Activated naive CD8-positive, alpha-beta T cell treated with anti-CD3 and anti-CD28 coated beads for 36 hours (primary cell): ENCODE measurements at regions not wholly inside any gene's neighbourhood (a gene's known extent, or its start where the extent isn't known, plus 50 kb on each side); places are given as distances from the start of the nearest gene placed in this dataset.

ENCODE experiments used
- DNase-seq: peaks from one replicate; pipeline ENCODE4 v3.0.0; 2021
- H3K27ac Mint-ChIP-seq: one replicate; pipeline ENCODE4 v1.8.0; 2022; ENCODE audit warnings: mild to moderate bottlenecking, moderate library complexity, mixed read lengths
- H3K27me3 Mint-ChIP-seq: one replicate; pipeline ENCODE4 v1.8.0; 2022; ENCODE audit warnings: mild to moderate bottlenecking, mixed read lengths
- H3K36me3 Mint-ChIP-seq: one replicate; pipeline ENCODE4 v1.8.0; 2021; ENCODE audit warnings: mild to moderate bottlenecking, mixed read lengths
- H3K4me1 Mint-ChIP-seq: one replicate; pipeline ENCODE4 v1.8.0; 2021; ENCODE audit warnings: mixed read lengths
- H3K4me3 Mint-ChIP-seq: one replicate; pipeline ENCODE4 v1.8.0; 2022; ENCODE audit warnings: mild to moderate bottlenecking, moderate library complexity, mixed read lengths
- H3K9me3 Mint-ChIP-seq: one replicate; pipeline ENCODE4 v1.8.0; 2022; ENCODE audit warnings: mixed read lengths

DNA sequence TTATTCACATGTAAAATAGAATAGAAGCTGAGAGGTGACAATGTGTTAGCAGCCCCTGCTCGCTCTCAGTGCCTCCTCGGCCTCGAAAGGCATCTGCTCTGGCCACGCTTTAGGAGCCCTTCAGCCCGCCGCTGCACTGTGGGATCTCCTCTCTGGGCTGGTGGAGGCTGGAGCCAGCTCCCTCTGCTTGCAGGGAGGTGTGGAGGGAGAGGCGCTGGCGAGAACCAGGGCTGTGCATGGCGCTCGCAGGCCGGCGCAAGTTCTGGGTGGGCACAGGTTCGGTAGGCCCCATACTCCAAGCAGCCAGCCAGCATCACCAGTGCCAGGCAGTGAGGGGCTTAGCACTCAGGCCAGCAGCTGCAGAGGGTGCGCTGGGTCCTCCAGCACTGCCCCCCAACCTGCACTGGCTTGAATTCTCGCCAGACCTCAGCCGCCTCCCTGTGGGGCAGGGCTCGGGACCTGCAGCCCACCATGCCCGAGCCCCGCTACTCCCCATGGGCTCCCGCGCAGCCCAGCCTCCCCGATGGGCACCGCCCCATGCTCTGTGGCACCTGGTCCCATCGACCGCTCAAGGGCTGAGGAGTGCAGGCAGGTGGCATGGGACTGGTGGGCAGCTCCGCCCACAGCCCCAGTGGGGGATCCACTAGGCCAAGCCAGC, 1346.7 kb upstream of the IGFBP7 start:
- no peaks in the 10 kb centered on the region for H3K4me1 Mint-ChIP-seq
- DNase-seq: no peak
- H3K36me3 Mint-ChIP-seq: no peaks in the 10 kb centered on the region
- H3K4me3 Mint-ChIP-seq: no peak overlapping the region
- no peak overlapping the region for H3K27ac Mint-ChIP-seq
- H3K9me3 Mint-ChIP-seq: peaks cover 2% of the 10 kb centered on the region
- no peaks in the 10 kb centered on the region for H3K27me3 Mint-ChIP-seq

DNA sequence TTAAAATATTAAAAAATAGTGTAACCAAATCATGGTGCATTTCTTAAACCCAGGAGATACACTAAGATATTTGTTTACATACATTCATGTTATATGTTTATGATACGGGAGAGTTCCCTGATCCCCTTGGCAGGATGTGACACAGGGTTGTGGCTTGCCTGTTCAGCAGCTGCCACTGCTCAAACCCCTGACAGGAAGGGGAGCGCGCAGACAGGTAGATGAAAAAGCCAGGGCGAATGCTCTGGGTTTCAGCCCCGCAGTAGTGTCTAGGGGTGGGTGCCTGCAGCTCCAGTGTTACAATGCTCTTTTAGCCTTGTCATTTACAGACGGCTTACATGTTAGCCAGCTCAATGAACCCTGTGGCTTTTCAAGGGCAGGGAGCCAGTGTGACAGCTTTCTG, 1343.8 kb upstream of the IGFBP7 start:
- Mint-ChIP-seq H3K4me3 (no peak overlapping the region), H3K36me3 (no peaks in the 10 kb centered on the region), H3K27ac (no peak overlapping the region), H3K27me3 (no peaks in the 10 kb centered on the region), H3K4me1 (no peaks in the 10 kb centered on the region), H3K9me3 (peaks cover 3% of the 10 kb centered on the region)
- DNase-seq: no peak

DNA sequence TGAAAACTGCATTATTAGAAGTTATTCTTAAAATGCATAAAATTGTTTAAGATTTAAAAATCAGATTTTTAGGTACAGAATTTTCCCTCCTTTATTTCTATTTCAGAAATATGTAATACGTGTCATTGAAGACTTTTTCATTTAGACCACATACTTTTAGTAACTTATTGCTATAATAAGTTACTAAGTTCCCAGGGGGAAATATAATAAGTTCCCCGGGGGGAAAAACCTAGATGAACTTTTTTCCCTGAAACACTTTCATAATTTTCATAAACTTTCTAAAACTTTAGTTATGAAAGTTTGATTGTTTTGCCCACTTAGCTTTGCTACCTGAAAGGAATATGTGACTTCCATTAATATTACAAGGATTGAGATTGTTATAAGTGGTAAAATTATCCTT, 1341.5 kb upstream of the IGFBP7 start:
- Mint-ChIP-seq H3K27me3 (no peaks in the 10 kb centered on the region), H3K27ac (no peak overlapping the region), H3K9me3 (peaks cover 3% of the 10 kb centered on the region), H3K4me3 (no peak overlapping the region), H3K36me3 (no peaks in the 10 kb centered on the region), H3K4me1 (no peaks in the 10 kb centered on the region)
- no peak for DNase-seq

DNA sequence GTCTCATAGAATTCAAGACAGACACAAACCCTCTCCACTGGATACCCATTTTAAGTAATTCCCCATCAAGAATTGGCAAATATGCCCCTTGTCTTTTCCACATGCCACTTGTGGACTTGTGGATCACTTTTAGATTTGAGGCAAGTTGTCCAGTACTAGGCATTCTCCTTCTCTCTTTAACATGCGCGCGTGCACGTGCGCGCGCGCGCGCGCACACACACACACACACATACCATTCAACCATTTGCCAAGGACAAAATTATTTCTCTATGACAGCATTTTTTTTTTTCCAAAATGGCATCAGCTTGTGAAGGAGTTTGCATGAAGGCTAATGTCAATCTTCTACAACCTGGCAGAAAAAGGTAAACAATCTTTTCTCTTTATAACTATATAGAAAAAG, 1325.7 kb upstream of the IGFBP7 start:
- Mint-ChIP-seq H3K4me3 (no peak overlapping the region), H3K4me1 (no peaks in the 10 kb centered on the region), H3K27ac (no peak overlapping the region), H3K36me3 (no peaks in the 10 kb centered on the region), H3K9me3 (peaks cover 15% of the 10 kb centered on the region), H3K27me3 (no peaks in the 10 kb centered on the region)
- no peak for DNase-seq

DNA sequence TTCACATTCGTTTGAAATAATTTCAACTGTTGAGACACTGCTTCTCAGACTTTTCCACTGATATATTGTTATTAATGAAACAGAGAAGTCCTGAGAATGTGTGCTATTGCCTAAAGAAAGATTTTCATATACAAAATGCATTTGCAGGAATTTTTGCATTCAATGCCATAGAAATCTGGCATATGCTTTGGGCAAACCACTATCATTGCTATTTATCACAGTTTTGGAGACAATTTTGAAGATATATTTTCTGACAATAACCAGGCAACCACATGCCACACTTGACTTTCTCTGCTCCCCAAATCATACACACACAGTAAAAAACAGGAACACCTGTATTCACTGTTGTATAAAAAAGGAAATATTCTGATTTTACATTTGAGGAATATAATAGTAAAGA, 1303.7 kb upstream of the IGFBP7 start:
- no peaks in the 10 kb centered on the region for H3K36me3 Mint-ChIP-seq
- H3K4me1 Mint-ChIP-seq: no peaks in the 10 kb centered on the region
- H3K27ac Mint-ChIP-seq: no peak overlapping the region
- no peak for DNase-seq
- no peaks in the 10 kb centered on the region for H3K27me3 Mint-ChIP-seq
- H3K4me3 Mint-ChIP-seq: no peak overlapping the region
- H3K9me3 Mint-ChIP-seq: no peaks in the 10 kb centered on the region

DNA sequence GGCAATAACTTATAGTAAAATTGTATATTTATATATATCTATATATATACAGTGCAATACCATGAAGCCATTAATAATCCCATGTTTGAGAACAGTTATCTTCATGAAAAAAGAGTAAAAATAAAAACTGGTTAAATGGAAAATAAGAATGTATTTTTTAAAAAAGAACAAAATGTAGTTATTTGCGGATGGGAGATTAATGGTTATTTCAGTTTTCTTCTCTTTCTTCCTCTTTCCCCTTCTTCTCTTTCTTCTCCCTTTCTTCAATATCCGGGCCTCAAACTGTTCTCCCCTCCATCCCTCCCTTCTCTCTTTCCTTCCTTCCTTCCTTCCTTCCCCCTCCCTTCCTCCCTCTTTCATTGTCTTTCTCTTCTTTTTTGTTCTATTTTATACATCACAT, 1301.7 kb upstream of the IGFBP7 start:
- H3K27ac Mint-ChIP-seq: no peak overlapping the region
- H3K36me3 Mint-ChIP-seq: no peaks in the 10 kb centered on the region
- H3K27me3 Mint-ChIP-seq: no peaks in the 10 kb centered on the region
- H3K4me3 Mint-ChIP-seq: no peak overlapping the region
- H3K9me3 Mint-ChIP-seq: no peaks in the 10 kb centered on the region
- H3K4me1 Mint-ChIP-seq: no peaks in the 10 kb centered on the region
- DNase-seq: no peak

DNA sequence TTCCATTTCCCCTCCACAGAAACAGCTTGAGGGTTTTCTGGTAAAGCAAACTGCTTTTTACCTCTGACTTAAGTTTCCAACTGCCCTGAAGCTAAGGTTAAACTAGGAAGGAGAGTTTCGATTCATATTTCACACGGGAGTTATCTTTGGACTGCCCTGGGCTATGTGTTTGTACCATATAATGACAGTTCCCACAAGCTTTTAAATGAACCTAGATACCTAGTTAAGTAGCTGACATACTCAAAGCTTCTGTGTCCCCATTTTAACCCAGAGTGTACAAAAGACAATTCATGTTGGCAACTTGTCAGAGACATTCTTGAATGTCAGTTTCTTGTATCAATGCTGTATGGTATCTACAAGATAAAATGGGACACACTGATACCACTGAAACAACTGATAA, 1296.6 kb upstream of the IGFBP7 start:
- no peak overlapping the region for H3K4me3 Mint-ChIP-seq
- no peaks in the 10 kb centered on the region for H3K27me3 Mint-ChIP-seq
- no peak overlapping the region for H3K27ac Mint-ChIP-seq
- H3K9me3 Mint-ChIP-seq: peaks cover 7% of the 10 kb centered on the region
- no peak for DNase-seq
- H3K4me1 Mint-ChIP-seq: no peaks in the 10 kb centered on the region
- H3K36me3 Mint-ChIP-seq: no peaks in the 10 kb centered on the region

DNA sequence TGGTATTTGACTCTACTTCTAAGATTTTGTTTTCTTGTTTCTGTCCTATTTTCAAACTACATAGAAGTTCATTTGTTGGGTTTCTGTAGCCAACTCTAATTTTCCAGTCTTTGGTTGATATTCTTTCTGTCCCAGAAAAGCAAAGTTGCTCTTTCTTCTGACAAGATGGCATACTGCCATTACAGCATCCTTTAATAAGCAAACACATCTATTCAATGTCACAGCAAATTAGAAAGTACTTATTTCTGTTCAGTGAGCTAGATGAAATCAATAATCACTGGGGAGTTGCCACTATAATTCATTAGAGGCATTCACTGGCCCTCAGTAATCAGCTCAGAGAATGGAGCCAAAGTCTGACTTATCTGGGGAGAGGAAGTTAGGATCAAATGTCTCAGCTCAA, 1258.0 kb upstream of the IGFBP7 start:
- H3K4me1 Mint-ChIP-seq: no peaks in the 10 kb centered on the region
- H3K9me3 Mint-ChIP-seq: peaks cover 12% of the 10 kb centered on the region
- H3K27ac Mint-ChIP-seq: no peak overlapping the region
- H3K36me3 Mint-ChIP-seq: no peaks in the 10 kb centered on the region
- DNase-seq: no peak
- H3K4me3 Mint-ChIP-seq: no peak overlapping the region
- no peaks in the 10 kb centered on the region for H3K27me3 Mint-ChIP-seq

DNA sequence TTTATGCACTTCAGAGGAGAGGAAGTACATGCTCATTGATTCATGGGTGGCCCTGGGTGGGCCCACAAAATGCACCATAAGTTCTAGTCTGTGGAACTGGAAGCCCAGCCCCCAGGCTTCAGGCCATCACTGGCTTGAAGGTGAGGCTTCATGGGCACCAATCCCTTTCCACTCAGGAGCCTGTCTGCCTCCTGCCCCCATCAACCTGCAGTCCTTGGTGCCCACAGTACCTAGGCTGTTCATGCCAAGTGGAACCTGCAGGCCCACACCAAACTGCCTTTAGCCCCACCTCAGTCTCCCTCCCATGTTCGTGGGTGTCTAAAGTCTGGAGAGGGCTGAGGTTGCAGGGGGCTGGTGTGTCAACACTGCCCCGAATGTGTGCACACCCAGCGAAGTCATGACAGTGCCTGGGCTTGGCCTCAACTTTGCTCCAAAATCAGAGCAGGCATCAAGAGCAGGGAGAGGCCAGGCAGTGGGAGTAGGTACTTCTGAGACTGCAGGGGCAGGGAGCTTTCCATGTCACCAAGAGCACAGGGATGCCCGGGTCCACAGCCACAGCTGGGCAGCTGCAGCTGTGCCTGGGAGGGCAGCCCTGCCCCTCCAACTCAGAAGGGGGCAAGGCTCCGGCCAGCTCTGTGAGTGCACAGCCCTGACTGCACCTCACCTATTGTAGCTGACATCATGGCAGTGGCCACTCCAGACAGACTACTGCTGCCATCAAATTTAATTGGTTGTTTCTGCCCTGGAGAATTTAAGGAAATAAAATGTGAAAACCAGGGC, 1250.4 kb upstream of the IGFBP7 start:
- Mint-ChIP-seq H3K9me3 (peaks cover 15% of the 10 kb centered on the region), H3K27me3 (no peaks in the 10 kb centered on the region), H3K4me1 (no peaks in the 10 kb centered on the region), H3K36me3 (no peaks in the 10 kb centered on the region), H3K4me3 (no peak overlapping the region), H3K27ac (no peak overlapping the region)
- no peak for DNase-seq

DNA sequence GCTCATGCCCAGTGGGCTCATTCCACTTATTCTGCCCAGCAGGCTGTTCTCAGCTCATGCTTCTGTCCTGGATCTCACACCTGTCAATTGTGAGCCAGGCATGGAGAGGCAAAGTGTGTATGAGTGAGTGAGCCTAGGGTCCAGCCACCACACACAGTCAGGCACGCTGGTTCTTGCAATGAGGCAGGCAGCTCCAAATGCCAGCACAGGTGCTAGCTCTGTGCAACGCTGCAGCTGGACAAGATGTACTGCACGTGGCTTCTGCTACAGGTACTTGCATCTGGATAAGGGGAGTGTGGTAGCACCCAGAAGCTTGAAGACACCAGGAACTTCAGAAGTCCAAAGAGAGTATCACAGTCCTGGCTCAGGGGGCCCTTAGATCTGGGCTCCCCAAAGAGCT, 1249.4 kb upstream of the IGFBP7 start:
- no peaks in the 10 kb centered on the region for H3K27me3 Mint-ChIP-seq
- no peak overlapping the region for H3K27ac Mint-ChIP-seq
- no peaks in the 10 kb centered on the region for H3K36me3 Mint-ChIP-seq
- no peak for DNase-seq
- H3K4me1 Mint-ChIP-seq: no peaks in the 10 kb centered on the region
- H3K4me3 Mint-ChIP-seq: no peak overlapping the region
- peaks cover 15% of the 10 kb centered on the region for H3K9me3 Mint-ChIP-seq

DNA sequence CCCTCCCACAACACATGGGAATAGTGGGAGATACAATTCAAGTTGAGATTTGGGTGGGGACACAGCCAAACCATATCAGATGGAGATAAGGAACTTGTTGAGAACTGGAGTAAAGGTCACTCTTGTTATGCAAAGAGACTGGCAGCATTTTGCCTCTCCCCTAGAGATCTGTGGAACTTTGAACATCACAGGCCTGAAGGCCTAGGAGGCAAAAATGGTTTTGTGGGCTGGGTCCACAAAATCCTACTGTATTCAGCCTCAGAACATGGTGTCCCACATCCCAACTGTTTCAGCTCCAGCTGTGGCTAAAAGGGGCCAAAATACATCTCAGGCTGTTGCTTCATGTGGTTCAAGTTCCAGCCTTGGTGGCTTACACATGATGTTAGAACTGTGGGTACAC, 1247.8 kb upstream of the IGFBP7 start:
- Mint-ChIP-seq H3K36me3 (no peaks in the 10 kb centered on the region), H3K9me3 (peaks cover 11% of the 10 kb centered on the region), H3K4me1 (no peaks in the 10 kb centered on the region), H3K27me3 (no peaks in the 10 kb centered on the region), H3K27ac (no peak overlapping the region), H3K4me3 (no peak overlapping the region)
- no peak for DNase-seq

DNA sequence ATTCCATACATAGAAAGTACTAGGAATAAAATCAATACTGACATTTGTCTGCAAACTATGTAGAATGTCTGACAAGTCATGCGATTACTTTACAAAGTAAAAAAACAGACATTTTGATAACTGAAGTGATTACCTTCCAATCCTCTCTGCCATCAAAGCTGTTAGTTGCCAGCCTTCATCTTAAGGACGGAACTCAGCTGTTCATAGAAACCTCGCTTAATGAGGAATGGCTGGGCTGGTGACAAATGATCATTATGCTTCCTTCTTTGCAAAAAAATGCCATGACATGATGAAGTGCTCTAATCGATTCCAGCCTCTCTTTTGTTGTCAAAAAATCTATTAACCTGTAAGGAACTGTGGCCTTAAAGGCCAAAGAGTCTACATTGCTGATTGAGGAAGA, 1214.9 kb upstream of the IGFBP7 start:
- H3K9me3 Mint-ChIP-seq: peaks cover 4% of the 10 kb centered on the region
- H3K36me3 Mint-ChIP-seq: no peaks in the 10 kb centered on the region
- no peak for DNase-seq
- H3K27me3 Mint-ChIP-seq: no peaks in the 10 kb centered on the region
- H3K27ac Mint-ChIP-seq: no peak overlapping the region
- H3K4me3 Mint-ChIP-seq: no peak overlapping the region
- H3K4me1 Mint-ChIP-seq: no peaks in the 10 kb centered on the region

DNA sequence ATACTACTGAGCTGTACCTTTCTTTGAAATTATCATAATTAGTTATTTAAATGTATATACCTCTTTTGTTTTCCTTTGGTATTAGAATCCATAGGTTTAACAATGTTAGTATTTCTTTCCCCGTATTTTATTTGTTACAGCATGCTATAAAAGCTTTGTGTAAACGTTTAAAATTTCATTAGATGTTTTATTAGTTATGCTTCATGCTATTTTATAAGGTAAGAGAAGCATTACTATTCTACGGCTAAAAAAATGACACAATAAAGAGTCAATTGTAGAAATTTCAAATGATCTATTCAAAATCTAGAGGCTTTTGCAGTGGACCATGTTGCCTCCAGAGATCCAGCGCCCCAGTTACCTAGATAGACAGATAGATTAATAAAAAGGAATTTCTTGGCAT, 1203.3 kb upstream of the IGFBP7 start:
- peaks cover 3% of the 10 kb centered on the region for H3K9me3 Mint-ChIP-seq
- H3K27me3 Mint-ChIP-seq: no peaks in the 10 kb centered on the region
- H3K4me1 Mint-ChIP-seq: no peaks in the 10 kb centered on the region
- H3K27ac Mint-ChIP-seq: no peak overlapping the region
- no peaks in the 10 kb centered on the region for H3K36me3 Mint-ChIP-seq
- H3K4me3 Mint-ChIP-seq: no peak overlapping the region
- no peak for DNase-seq

DNA sequence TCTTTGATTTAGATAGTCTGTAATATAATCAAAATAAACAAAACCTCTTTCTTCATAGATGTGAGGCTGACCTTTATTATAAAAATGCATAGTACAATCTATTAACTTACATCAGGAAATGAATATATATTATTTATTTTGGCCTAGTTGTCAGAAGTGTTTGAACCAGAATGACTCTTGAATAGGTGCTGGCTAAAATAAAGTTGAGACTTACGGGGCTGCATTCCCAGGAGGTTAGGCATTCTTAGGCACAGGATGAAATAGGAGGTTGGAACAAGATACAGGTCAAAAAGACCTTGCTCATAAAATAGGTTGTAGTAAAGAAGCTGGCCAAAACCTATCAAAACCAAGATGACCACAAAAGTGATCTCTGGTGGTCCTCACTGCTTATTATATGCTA, 1193.3 kb upstream of the IGFBP7 start:
- Mint-ChIP-seq H3K36me3 (no peaks in the 10 kb centered on the region), H3K27ac (no peak overlapping the region), H3K4me1 (no peaks in the 10 kb centered on the region), H3K9me3 (peaks cover 2% of the 10 kb centered on the region), H3K4me3 (no peak overlapping the region), H3K27me3 (no peaks in the 10 kb centered on the region)
- no peak for DNase-seq

DNA sequence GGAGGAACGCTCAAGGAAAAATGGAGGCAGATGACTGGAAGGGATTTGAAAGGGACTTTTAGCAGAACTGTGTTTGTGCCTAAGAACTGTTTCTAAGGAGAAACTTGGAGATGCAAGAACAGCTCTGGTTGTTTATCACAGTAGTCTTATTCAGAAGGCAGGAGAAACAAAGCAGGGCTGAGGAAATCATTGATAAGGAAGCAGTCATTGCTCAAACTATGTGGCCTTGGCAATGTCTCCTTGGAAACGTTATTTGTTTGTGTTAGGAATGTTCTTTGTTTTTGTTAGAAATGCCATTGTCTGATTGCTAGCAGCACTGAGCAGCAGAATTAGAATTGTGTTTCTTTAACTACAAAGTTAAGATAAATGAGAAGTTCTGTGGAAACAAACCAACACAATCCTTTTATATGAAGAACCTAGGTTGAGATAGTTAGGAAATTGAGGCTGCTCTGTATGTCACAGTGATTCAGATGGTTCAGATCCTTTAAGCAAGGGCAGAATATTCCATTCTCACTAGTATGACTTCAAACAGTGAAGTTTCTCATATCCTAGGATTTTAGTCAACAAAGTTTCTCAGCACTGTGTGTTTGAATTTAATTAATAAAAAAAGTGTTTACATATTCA, 1191.3 kb upstream of the IGFBP7 start:
- Mint-ChIP-seq H3K4me3 (no peak overlapping the region), H3K4me1 (no peaks in the 10 kb centered on the region), H3K27ac (no peak overlapping the region), H3K27me3 (no peaks in the 10 kb centered on the region), H3K36me3 (no peaks in the 10 kb centered on the region), H3K9me3 (peaks cover 2% of the 10 kb centered on the region)
- DNase-seq: no peak

DNA sequence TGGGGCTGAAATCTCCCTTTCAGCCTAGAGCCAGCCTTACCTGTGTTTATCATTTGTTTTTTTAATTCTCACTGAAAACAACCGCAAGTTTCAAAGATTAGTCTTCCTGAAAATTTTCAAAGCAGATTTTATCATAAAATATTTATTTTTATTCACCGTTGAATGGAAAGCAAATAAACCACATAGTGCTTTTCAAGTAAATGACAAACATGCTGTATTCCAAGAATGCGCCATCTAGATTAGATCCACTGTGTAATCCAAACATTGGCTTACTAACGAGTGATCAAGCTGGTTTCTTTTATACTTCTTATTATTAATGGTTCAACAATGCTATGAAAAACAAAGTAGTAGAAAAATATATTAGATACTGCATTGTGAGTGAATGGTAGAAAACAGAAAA, 1176.2 kb upstream of the IGFBP7 start:
- Mint-ChIP-seq H3K4me3 (no peak overlapping the region), H3K36me3 (no peaks in the 10 kb centered on the region), H3K27me3 (no peaks in the 10 kb centered on the region), H3K9me3 (peaks cover 5% of the 10 kb centered on the region), H3K4me1 (no peaks in the 10 kb centered on the region), H3K27ac (no peak overlapping the region)
- no peak for DNase-seq
